RWPE1 (cell line): ENCODE measurements at regions not wholly inside any gene's neighbourhood (a gene's known extent, or its start where the extent isn't known, plus 50 kb on each side); places are given as distances from the start of the nearest gene placed in this dataset.
"Not testable (repeated sequence)": the region's sequence is repeated elsewhere in the genome, so short reads cannot be mapped to it uniquely, and the experiment has no call there.

Experiments used
- CTCF ChIA-PET: fragments of 350-600 bp; sonication (Branson Sonifier 250); formaldehyde crosslinking; extraction: SDS; loops from one replicate; lab custom pipeline; 2021; lab: Yijun Ruan, JAX
- POLR2A ChIA-PET: fragments of 400-600 bp; formaldehyde crosslinking; extraction: SDS; loops from one replicate; lab custom pipeline; 2020; ENCODE audit warnings: antibody characterized with exemption; ENCODE audit not compliant: low non-redundant PET; lab: Yijun Ruan, JAX
- DNase-seq: peaks from one replicate; pipeline ENCODE4 v3.0.0; 2012; ENCODE audit warnings: low spot score
- H3K27ac ChIP-seq: fragments of 450-650 bp; 2 replicates; pipeline ENCODE4 v1.5.1; 2017
- CTCF ChIP-seq: fragments of 450-650 bp; conservative IDR thresholded peaks from 2 replicates; pipeline ENCODE4 v1.5.1; 2017; ENCODE audit warnings: low read depth, mild to moderate bottlenecking

GRCh38 chr12:25884920-25885234, 73.6 kb upstream of the RASSF8 start:
- H3K27ac ChIP-seq: no peak overlapping the region
- no peak for TF ChIP-seq CTCF
- ChIA-PET CTCF (no interaction called here), POLR2A (no interaction called here)
- no peak for DNase-seq

DNA sequence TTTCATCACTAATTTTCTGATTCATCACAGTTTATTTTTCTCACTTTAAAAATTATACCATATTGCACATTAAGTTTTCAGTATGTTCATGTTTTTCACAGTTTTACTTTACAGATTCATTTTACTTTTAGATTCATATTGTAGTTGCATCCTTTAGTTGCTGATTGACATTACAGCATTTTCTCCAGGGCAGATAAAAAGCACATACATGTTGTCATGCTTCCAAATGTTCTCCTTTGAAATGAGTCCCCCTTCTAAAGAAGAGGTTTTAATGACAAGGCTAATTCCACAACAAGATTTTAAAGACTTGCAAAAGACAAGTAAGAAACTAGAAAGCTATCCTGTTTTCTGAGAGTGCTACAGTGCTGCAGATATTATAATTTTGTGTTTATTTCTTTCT, 72.1 kb upstream of the RASSF8 start:
- ChIA-PET CTCF (interaction anchor here (0.6 kb wide), 1 partner anchor 129 kb away, joined by 3 read pairs; no protein-coding TSS in a partner anchor), POLR2A (no interaction called here)
- H3K27ac ChIP-seq: no peak overlapping the region
- DNase-seq: no peak
- TF ChIP-seq CTCF: no peak

GRCh38 chr12:25887367-25887766, 71.1 kb upstream of the RASSF8 start:
- ChIA-PET POLR2A (no interaction called here), CTCF (no interaction called here)

DNA sequence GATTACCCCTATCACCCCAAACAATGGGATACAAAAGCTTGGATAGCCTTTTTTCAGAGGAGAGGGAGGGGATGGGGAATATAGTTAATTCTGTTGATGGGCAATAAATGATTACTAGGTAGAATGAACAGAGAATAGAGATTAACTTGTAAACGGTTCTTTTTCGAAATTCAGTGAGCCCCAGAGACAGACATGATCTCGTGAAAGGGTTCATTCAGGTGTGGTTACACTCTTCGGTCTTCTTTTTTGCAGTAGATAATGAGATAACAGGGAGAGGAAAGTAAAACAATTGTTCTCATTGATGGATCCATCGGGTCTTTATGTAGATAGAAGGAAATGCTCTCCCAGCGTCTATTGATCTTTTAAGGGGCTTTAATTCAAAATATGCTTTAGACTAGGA, 69.3 kb upstream of the RASSF8 start:
- no peak for TF ChIP-seq CTCF
- ChIA-PET POLR2A (no interaction called here), CTCF (no interaction called here)
- DNase-seq: no peak
- H3K27ac ChIP-seq: no peak overlapping the region

More at GRCh38 chr12:25887367-25887766, 71.1 kb upstream of the RASSF8 start:
- TF ChIP-seq CTCF: no peak
- H3K27ac ChIP-seq: no peak overlapping the region
- DNase-seq: no peak

DNA sequence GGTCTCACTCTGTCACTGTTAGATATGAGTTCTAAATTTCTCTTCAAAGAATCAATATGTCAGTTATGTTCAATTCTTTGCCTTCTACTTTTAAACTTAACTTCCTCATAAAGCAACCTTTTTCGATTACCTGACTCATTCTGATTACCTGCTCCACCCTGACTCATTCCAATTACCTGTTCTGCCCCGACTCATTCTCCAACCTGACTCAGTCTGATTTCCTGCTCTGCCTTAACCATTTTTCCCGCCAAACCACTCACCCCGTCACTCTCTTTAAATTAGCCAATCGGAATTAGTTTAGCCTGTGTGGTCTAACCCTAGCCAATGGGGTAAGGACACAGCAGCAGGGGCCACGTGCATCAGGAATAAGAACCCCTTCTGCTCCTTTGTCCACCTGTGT, 67.4 kb upstream of the RASSF8 start:
- H3K27ac ChIP-seq, CTCF ChIA-PET, POLR2A ChIA-PET: not testable (repeated sequence)
- DNase-seq: peak; percentile 15

DNA sequence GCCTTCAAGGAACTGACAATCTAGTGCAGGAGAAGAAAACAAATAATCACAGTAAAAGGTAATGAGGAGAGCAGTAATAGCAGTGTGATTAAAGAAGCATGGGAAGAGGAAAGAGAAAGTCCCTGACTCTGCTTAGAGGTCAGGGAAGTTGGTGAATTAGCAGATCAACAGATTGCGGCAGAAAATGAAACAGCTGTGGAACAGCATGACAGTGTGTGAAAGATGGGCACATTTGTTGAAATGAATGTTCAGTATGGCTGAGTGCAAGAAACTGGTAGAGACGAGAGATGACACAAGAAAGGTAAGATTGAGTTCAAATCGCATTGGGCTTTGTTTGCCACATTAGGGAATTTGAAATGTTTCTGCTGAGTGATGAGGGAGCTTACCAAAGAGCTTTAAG, 63.7 kb upstream of the RASSF8 start:
- no peak overlapping the region for H3K27ac ChIP-seq
- CTCF ChIA-PET: no interaction called here
- no peak for DNase-seq
- no peak for TF ChIP-seq CTCF
- POLR2A ChIA-PET: no interaction called here

GRCh38 chr12:25896981-25897380, 61.5 kb upstream of the RASSF8 start:
- no peak overlapping the region for H3K27ac ChIP-seq
- ChIA-PET CTCF (no interaction called here), POLR2A (no interaction called here)
- no peak for TF ChIP-seq CTCF
- no peak for DNase-seq
